HepG2 (cell line): ENCODE measurements at regions not wholly inside any gene's neighbourhood (a gene's known extent, or its start where the extent isn't known, plus 50 kb on each side); places are given as distances from the start of the nearest gene placed in this dataset.

Source experiments
- ATAC-seq: fragments of 200-7000 bp; cut with Tn5 transposase; 3 replicates; pipeline ENCODE4 v1.9.1; 2020; ENCODE audit warnings: mild to moderate bottlenecking, moderate library complexity
- BruUV-seq: library from RNA; stranded (reverse); fragments of 400-500 nt; replicated peaks from 2 replicates; lab custom pipeline; 2021; lab: Mats Ljungman, UMichigan
- CTCF ChIA-PET: fragments of 300-600 bp; formaldehyde crosslinking; extraction: SDS; loops from one replicate; lab custom pipeline; 2021; ENCODE audit warnings: low total read pairs, inconsistent platforms, low intra/inter-chr PET ratio; lab: Yijun Ruan, JAX
- POLR2A ChIA-PET: fragments of 350-600 bp; sonication (Branson Sonifier 250); formaldehyde crosslinking; loops from one replicate; lab custom pipeline; 2020; ENCODE audit warnings: antibody characterized with exemption, inconsistent platforms; lab: Yijun Ruan, JAX
- DNase-seq: peaks from one replicate; pipeline ENCODE4 v3.0.0-alpha.2; 2015; ENCODE audit warnings: low spot score
- FAIRE-seq: peaks from 3 replicates; lab custom pipeline; 2011; peaks lifted over from hg19 to GRCh38; lab: Jason Lieb, UNC
- H2AFZ ChIP-seq: one replicate; pipeline ENCODE4 v1.6.1; 2011; ENCODE audit warnings: low read length, inconsistent platforms
- H3K27ac ChIP-seq: fragments of 300-600 bp; 3 replicates; pipeline ENCODE4 v1.8.0; 2011; ENCODE audit warnings: mixed run types, mild to moderate bottlenecking, mixed read lengths, low read length, inconsistent platforms; ENCODE audit not compliant: insufficient read depth; ENCODE audit errors: extremely low read length
- H3K27me3 ChIP-seq, 2 experiments: fragments of 200-600 bp in 1 of 2; 2 replicates in 1 of 2; 3 replicates in 1 of 2; pipeline versions ENCODE4 v1.6.0 to v1.8.0; 2011; ENCODE audit warnings: low read length in 2 of 2, mild to moderate bottlenecking in 2 of 2, moderate library complexity in 2 of 2, inconsistent platforms in 1 of 2; ENCODE audit not compliant: insufficient read depth in 2 of 2, control insufficient read depth in 1 of 2
- H3K36me3 ChIP-seq, 2 experiments: fragments of 200-600 bp in 1 of 2; replicated peaks in 1 of 2; 2 replicates in 1 of 2; 3 replicates in 1 of 2; pipeline versions ENCODE4 v1.5.1 to v1.8.0; 2011; ENCODE audit warnings: low read length in 2 of 2, inconsistent platforms in 1 of 2; ENCODE audit not compliant: insufficient read depth in 2 of 2, control insufficient read depth in 1 of 2
- H3K4me1 ChIP-seq: 2 replicates; pipeline ENCODE4 v1.5.1; 2012; ENCODE audit warnings: low read length, inconsistent platforms; ENCODE audit not compliant: insufficient read depth
- H3K4me2 ChIP-seq: 2 replicates; pipeline ENCODE4 v1.6.0; 2011; ENCODE audit warnings: low read depth, low read length, inconsistent platforms
- H3K4me3 ChIP-seq, 3 experiments: fragments of 200-600 bp in 1 of 3; sonication (generic), shearing (Covaris generic) in 1 of 3; replicated peaks in 1 of 3; 2 replicates each; pipeline ENCODE4 v1.5.1; 2011 to 2016; ENCODE audit warnings: low read length in 3 of 3, inconsistent platforms in 2 of 3, low read depth in 2 of 3, mild to moderate bottlenecking in 2 of 3, control low read depth in 1 of 3, mixed read lengths in 1 of 3; ENCODE audit not compliant: insufficient read depth in 1 of 3
- H3K79me2 ChIP-seq: one replicate; pipeline ENCODE4 v1.6.1; 2011; ENCODE audit warnings: low read length, inconsistent platforms; ENCODE audit not compliant: insufficient read depth
- H3K9ac ChIP-seq: 2 replicates; pipeline ENCODE4 v1.6.0; 2011; ENCODE audit warnings: mild to moderate bottlenecking, low read depth, low read length, inconsistent platforms; ENCODE audit not compliant: insufficient read depth
- H3K9me3 ChIP-seq: 2 replicates; pipeline ENCODE4 v1.5.1; 2012; ENCODE audit warnings: mild to moderate bottlenecking, low read length
- H4K20me1 ChIP-seq: 2 replicates; pipeline ENCODE4 v1.6.0; 2011; ENCODE audit warnings: inconsistent platforms, mild to moderate bottlenecking, low read length, moderate library complexity; ENCODE audit not compliant: insufficient read depth
- JUND ChIP-seq: sonication (generic); formaldehyde crosslinking; IDR thresholded peaks from 2 replicates; pipeline ENCODE4 v1.8.0; 2022; ENCODE audit warnings: mild to moderate bottlenecking, missing genetic modification reagents
- PITX1 ChIP-seq: sonication (generic); formaldehyde crosslinking; IDR thresholded peaks from 2 replicates; pipeline ENCODE4 v1.5.1; 2020; ENCODE audit warnings: mild to moderate bottlenecking, missing genetic modification reagents
- RAD51 ChIP-seq: fragments of 450-650 bp; IDR thresholded peaks from 2 replicates; pipeline ENCODE4 v1.6.1; 2016; ENCODE audit warnings: borderline replicate concordance
- RCOR2 ChIP-seq: IDR thresholded peaks from 2 replicates; pipeline ENCODE4 v1.6.1; 2016; ENCODE audit warnings: missing biosample characterization, missing genetic modification reagents
- REXO4 ChIP-seq: sonication (generic); formaldehyde crosslinking; IDR thresholded peaks from 2 replicates; pipeline ENCODE4 v1.8.0; 2022; ENCODE audit warnings: missing genetic modification reagents, mild to moderate bottlenecking, borderline replicate concordance
- SIX4 ChIP-seq: sonication (generic); formaldehyde crosslinking; IDR thresholded peaks from 2 replicates; pipeline ENCODE4 v1.4.0; 2020; ENCODE audit warnings: missing genetic modification reagents
- SNAI1 ChIP-seq: sonication (generic); formaldehyde crosslinking; IDR thresholded peaks from 2 replicates; pipeline ENCODE4 v1.5.0; 2020; ENCODE audit warnings: mild to moderate bottlenecking, missing genetic modification reagents, borderline replicate concordance
- SP4 ChIP-seq: sonication (generic); formaldehyde crosslinking; IDR thresholded peaks from 2 replicates; pipeline ENCODE4 v1.8.1; 2023; ENCODE audit warnings: mild to moderate bottlenecking, missing genetic modification reagents
- THAP9 ChIP-seq: sonication (generic); formaldehyde crosslinking; IDR thresholded peaks from 2 replicates; pipeline ENCODE4; 2020; ENCODE audit warnings: missing genetic modification reagents, mild to moderate bottlenecking, borderline replicate concordance
- ZNF335 ChIP-seq: sonication (generic); formaldehyde crosslinking; IDR thresholded peaks from 2 replicates; pipeline ENCODE4 v1.4.0; 2020; ENCODE audit warnings: missing genetic modification reagents
- ZNF430 ChIP-seq: sonication (generic); formaldehyde crosslinking; IDR thresholded peaks from 2 replicates; pipeline ENCODE4 v1.9.0; 2021; ENCODE audit warnings: mild to moderate bottlenecking, missing genetic modification reagents
- ZNF879 ChIP-seq: sonication (generic); formaldehyde crosslinking; IDR thresholded peaks from 2 replicates; pipeline ENCODE4 v1.8.1; 2023; ENCODE audit warnings: missing genetic modification reagents
- WGBS: methylation state at CpG from one replicate; pipeline ENCODE4 v1.1.6; 2017; ENCODE audit warnings: low lambda C conversion rate; 5-methylcytosine and 5-hydroxymethylcytosine counted together
- in situ Hi-C: cut with HindIII; loops from 2 replicates; pipeline ENCODE4 v1.10.0; 2017; ENCODE audit warnings: low pct_unique_long_range_greater_than_20kb; ENCODE audit not compliant: extremely low pct_ligation_motif_present
- intact Hi-C: fragments of 100-400 bp; cut with micrococcal nuclease; formaldehyde crosslinking; loops from one replicate; pipeline ENCODE4 v1.10.0; 2022; ENCODE audit not compliant: unreplicated experiment
- TF ChIP-seq, protein P1 (sequence below): sonication (generic); formaldehyde crosslinking; IDR thresholded peaks from 2 replicates; pipeline ENCODE4 v1.8.1; 2022; ENCODE audit warnings: mild to moderate bottlenecking, missing genetic modification reagents
- TF ChIP-seq, protein P2 (sequence below): sonication (generic); formaldehyde crosslinking; IDR thresholded peaks from 2 replicates; pipeline ENCODE4 v1.8.1; 2023; ENCODE audit warnings: mild to moderate bottlenecking, missing genetic modification reagents

GRCh38 chr6:134469702-134470456 lies 152.0 kb upstream of the SGK1 start:
- WGBS: 32% methylated on average over 8 of the region's 8 CpGs
- intact Hi-C loops: no loop called here
- Histone ChIP-seq H3K4me1 (no peaks in the 10 kb centered on the region), H2AFZ (no peak overlapping the region), H3K4me2 (no peak overlapping the region), H3K9ac (no peak overlapping the region), H3K9me3 (no peaks in the 10 kb centered on the region), H4K20me1 (no peaks in the 10 kb centered on the region), H3K4me3 (no peak overlapping the region), H3K27me3 (0 out of 5 replicates have a peak, but pooled peaks cover 0 to 5% of the 10 kb centered on the region in 2 experiments), H3K27ac (no peak overlapping the region), H3K79me2 (no peaks in the 10 kb centered on the region), H3K36me3 (no peaks in the 10 kb centered on the region)
- TF ChIP-seq ZNF879 (CRISPR knock-in tag) (no peak), SIX4 (CRISPR knock-in tag) (no peak), JUND (CRISPR knock-in tag) (no peak), RAD51 (no peak), ZNF335 (CRISPR knock-in tag) (no peak)
- TF ChIP-seq, protein P1, sequence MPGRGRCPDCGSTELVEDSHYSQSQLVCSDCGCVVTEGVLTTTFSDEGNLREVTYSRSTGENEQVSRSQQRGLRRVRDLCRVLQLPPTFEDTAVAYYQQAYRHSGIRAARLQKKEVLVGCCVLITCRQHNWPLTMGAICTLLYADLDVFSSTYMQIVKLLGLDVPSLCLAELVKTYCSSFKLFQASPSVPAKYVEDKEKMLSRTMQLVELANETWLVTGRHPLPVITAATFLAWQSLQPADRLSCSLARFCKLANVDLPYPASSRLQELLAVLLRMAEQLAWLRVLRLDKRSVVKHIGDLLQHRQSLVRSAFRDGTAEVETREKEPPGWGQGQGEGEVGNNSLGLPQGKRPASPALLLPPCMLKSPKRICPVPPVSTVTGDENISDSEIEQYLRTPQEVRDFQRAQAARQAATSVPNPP (CRISPR knock-in tag): no peak
- in situ Hi-C loops: no loop called here
- DNase-seq (no peak), ATAC-seq (no peak), FAIRE-seq (no peak)
- CTCF ChIA-PET: no interaction called here
- no TSS peak for BruUV-seq
- POLR2A ChIA-PET: no interaction called here

DNA sequence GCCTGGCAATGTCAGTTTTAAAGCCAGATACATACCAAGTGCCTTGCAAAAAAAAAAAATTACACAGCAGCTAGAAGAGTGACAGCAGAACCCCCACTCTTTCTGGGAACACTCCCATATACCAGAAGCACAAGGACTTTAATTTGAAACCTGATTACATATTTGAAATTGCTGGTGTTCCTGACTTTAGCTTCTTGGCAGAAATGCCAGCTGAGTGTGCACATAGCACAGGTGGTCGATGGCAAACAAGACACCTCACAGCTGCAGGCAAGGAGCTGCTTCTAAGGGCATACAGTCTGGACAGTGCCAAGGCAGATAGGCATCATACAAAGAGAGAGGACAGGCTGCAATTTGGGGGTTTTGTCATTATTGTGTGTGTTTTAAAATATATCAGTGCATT lies 150.7 kb upstream of the SGK1 start:
- no peaks in the 10 kb centered on the region for H3K79me2 ChIP-seq
- CTCF ChIA-PET: no interaction called here
- whole genome bisulfite sequencing: 0% methylated on average over 1 of the region's 1 CpG
- ATAC-seq (no peak), DNase-seq (no peak), FAIRE-seq (no peak)
- intact Hi-C loops (no loop called here), in situ Hi-C loops (no loop called here)
- POLR2A ChIA-PET: no interaction called here
- no peaks in the 10 kb centered on the region for H3K36me3 ChIP-seq
- no peak overlapping the region for H3K27ac ChIP-seq
- no peaks in the 10 kb centered on the region for H3K4me1 ChIP-seq
- H3K9me3 ChIP-seq: no peaks in the 10 kb centered on the region
- no peak overlapping the region for H3K4me2 ChIP-seq
- BruUV-seq: no TSS peak
- no peak overlapping the region for H3K4me3 ChIP-seq
- H3K27me3 ChIP-seq: 0 out of 5 replicates have a peak, but pooled peaks cover 0 to 8% of the 10 kb centered on the region in 2 experiments
- no peaks in the 10 kb centered on the region for H4K20me1 ChIP-seq
- H3K9ac ChIP-seq: no peak overlapping the region
- no peak overlapping the region for H2AFZ ChIP-seq
- no peak for TF ChIP-seq REXO4 (CRISPR knock-in tag)
- TF ChIP-seq SP4 (CRISPR knock-in tag): no peak
- no peak for TF ChIP-seq RCOR2 (CRISPR knock-in tag)
- TF ChIP-seq, protein P2, sequence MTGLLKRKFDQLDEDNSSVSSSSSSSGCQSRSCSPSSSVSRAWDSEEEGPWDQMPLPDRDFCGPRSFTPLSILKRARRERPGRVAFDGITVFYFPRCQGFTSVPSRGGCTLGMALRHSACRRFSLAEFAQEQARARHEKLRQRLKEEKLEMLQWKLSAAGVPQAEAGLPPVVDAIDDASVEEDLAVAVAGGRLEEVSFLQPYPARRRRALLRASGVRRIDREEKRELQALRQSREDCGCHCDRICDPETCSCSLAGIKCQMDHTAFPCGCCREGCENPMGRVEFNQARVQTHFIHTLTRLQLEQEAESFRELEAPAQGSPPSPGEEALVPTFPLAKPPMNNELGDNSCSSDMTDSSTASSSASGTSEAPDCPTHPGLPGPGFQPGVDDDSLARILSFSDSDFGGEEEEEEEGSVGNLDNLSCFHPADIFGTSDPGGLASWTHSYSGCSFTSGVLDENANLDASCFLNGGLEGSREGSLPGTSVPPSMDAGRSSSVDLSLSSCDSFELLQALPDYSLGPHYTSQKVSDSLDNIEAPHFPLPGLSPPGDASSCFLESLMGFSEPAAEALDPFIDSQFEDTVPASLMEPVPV (CRISPR knock-in tag): no peak
- no peak for TF ChIP-seq ZNF430
- TF ChIP-seq SNAI1 (CRISPR knock-in tag): no peak
- TF ChIP-seq THAP9 (CRISPR knock-in tag): no peak
- TF ChIP-seq PITX1: no peak
